Forelimb muscle (tissue), 1 donor: ENCODE measurements at regions not wholly inside any gene's neighbourhood (a gene's known extent, or its start where the extent isn't known, plus 50 kb on each side); places are given as distances from the start of the nearest gene placed in this dataset.
"Not testable (repeated sequence)": the region's sequence is repeated elsewhere in the genome, so short reads cannot be mapped to it uniquely, and the experiment has no call there.

Experiments
- DNase-seq: peaks from one replicate; pipeline ENCODE4 v3.0.0-alpha.2; 2013; ENCODE audit warnings: low read depth

DNA sequence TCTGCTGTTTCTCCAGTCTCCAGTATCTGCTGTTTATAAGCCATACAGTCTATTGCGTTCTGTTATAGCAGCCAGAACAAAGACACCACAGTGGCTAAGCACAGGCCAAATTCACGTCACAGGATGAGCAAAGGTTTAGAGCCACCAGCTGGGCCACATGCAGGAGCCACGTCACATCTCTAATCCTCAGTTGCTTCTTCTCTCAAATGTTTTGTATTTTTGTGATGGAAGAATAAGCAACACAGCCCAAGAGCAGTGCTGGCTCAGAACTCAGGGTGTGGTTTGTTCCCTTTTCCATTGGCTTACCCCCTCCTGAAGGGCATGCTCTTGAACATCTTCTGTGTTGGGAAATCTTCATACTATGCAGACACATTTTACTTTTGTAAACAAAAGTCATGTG lies 309.4 kb upstream of the CDH5 start:
- no peak for DNase-seq

DNA sequence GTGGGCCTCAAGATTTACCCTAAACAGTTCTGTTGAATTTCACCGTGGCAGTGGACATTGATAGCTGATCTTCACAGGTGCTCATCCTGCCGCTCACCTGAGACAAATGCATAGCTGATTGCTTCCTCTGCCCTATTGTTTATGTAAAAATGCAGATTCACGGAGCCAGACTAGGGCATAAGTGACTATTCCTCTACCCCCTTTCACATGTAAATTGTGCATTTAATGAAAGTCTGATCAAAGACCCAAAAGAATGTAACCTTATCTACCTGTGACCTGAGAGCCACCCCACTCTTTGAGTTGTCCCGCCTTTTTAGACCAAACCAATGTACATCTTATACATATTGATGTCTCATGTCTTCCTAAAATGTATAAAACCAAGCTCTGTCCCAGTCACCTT lies 312.4 kb upstream of the CDH5 start:
- no peak for DNase-seq

DNA sequence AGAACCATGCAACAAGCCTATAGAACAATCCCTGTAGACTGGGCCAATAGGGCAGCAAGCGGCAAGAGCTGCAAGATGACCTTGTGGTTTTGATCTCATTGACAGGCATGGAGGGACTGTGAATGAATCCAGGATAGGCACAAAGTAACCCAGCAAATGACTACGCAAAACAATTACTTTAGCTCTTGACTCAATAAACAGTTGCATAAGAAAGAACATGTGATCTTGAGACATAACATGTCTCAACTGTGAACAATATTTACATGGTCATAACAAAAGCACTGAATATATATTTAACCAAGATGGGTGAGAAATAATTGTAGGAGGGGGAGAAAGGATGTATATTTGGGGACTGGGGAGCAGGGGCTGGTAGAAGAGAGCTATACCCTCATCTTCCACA lies 313.7 kb upstream of the CDH5 start:
- DNase-seq: no peak

DNA sequence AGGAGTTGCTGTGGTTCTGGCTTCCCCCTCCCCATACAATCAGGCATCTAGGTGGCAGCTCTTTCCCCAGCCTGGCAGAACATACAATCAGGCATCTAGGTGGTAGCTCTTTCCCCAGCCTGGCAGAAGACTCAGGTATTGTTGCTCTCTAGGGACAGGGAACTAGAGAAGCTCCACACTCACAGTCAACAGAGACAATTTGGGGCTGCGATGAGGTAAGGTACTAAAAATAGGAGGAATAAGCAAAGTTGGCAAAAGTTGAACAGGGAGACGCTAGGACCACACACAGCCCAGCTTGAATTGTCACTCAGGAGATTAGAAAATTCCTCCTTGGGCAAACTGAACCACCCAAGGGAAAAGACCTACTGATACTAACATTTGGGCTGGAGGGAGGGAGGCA lies 315.5 kb upstream of the CDH5 start:
- no peak for DNase-seq

DNA sequence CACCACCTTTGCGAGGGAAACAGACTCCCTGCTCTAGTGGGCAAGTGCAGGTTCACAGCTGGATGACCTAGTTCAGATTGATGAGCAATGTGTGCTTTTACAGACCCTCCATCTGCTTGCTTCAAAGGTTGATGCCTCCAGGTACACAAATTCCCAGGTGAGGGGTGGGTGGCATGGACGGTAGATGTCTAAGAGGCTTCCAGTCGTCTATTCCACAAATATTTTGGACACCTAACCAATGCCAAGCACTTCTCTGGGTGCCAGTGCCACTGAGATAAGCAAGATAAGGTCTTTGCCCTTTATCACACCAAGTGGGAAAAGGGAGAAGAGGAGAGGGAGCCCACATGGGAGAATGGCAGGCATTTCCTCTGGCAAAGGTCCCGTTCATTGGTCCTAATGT lies 316.6 kb upstream of the CDH5 start:
- DNase-seq: no peak

DNA sequence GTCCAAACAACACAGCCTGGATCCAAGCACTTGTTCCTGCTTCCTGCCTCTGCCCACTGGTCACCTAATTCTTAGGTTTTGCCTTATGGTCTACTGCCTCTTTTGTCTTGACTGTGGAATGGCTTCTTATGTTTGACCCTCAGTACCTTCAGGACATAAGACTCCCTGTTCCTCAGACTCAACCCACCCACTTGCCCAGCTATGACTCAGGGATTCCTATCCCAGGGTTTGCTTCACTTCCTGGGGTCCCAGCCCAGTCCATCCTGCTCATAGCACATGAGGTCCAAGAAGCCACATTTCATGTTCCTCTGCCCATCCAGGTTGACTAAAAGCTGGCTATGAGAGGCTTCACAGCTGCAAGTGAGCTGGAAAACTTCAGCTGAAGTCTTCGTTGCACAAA lies 320.9 kb upstream of the CDH5 start:
- no peak for DNase-seq

DNA sequence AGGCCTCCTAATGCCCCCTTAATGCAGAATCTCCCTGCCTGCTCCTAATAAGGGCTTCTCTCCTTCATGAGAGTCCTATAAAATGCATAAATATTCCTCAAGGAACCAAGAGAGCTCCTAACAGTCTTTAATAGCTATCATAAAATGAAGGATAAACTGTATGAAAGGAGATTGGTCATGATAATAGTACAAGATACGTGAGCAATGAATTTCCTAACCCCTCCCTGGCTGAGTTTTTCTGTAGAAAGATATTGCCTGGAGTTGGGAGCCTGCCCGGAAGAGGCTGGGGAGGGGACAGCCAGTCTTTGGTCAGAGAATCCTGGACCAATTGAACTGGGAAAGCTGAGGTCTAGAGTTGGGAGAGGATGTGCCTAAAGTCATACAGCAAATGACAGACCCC lies 321.9 kb upstream of the CDH5 start:
- DNase-seq: no peak

DNA sequence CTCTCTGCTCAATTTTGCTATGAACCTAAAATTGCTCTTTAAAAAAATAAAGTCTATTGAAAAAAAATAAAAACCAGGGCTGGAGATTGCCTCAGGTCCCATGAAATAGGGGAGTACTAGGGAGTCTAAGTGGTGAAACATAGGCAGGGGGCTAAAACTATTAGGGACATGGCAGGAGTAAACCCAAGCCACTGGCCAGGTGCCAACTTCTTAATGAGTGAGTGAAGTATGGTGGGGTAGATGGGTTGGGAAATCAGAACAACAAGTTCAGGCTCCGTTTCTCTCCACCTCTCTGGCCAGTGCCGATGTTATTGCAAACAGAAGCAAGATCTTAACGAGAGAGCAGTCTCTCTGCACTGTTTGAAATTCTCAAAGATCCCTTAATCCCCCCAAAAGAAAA lies 322.4 kb upstream of the CDH5 start:
- DNase-seq: no peak

DNA sequence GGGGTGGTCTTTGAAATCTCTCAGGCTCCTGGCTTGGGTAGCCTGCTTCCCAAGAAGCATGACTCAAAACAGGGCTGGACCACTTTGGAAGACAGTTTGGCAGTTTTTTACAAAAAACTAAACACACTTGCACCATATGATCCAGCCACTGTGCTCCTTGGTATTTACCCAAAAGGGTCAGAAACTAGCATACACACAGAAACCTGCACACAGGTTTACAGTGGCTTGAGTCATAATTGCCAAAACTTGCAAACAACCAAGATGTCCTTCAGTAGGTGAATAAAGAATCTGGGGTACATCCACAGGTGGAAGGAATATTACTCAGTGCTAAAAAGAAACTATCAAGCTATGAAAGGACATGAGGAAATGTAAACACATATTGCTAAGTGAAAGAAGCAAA lies 323.2 kb upstream of the CDH5 start:
- DNase-seq: no peak

DNA sequence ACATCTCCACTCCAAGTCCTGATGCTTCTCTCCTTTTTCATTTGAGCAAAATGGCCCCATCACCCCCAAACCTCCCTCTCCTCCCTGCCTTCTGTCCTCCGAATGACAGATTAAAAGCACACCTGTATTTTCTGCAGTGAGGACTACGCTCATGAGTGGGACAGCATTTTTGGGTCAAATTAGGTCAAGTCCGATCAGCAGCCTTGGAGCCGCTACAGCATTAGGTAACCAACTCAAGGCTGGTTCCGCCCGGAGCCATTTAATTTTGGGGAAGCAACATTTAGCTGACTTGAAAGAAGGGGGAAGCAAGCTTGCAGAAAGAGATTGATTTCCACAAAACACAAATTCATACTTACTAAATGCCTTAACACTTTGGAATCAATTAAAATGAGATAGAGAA lies 324.1 kb upstream of the CDH5 start:
- DNase-seq: no peak

DNA sequence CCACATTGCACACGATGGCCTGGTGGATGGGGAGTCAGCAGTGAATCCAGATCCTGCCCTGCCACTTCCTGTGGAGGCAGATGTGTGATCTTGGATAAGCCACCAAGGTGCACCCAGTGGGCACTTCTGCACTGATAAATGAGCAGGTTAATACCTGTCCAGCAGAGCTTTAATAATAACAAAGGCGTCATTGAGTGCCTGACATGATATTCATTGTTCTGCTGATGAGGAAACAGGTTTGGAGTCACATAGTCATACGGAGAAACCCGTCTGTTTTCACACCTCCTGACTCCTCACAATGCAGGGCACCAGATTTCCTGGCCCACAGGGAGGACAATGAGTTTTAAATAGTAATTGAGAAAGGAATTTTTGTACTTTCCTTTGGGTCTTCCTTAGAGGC lies 324.6 kb upstream of the CDH5 start:
- no peak for DNase-seq

DNA sequence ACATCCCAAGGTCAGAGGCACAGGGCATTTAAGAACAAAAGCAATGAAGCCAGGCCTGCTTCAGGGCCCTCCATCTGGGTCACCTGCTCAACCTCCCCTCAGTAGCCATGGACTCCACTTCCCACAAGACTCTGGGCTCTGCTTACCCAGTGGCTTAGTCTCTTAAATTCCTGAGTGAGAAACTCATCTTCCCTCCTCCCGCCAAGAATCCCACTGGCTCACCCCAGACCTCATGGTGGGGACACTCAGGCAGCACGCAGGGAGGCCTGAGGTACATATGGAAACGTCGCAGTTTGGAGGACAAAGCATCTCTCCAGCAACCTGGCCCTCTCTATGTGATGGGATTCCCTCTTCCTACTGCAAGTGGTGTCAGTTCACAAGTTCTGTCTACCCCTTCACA lies 326.7 kb upstream of the CDH5 start:
- DNase-seq: no peak

DNA sequence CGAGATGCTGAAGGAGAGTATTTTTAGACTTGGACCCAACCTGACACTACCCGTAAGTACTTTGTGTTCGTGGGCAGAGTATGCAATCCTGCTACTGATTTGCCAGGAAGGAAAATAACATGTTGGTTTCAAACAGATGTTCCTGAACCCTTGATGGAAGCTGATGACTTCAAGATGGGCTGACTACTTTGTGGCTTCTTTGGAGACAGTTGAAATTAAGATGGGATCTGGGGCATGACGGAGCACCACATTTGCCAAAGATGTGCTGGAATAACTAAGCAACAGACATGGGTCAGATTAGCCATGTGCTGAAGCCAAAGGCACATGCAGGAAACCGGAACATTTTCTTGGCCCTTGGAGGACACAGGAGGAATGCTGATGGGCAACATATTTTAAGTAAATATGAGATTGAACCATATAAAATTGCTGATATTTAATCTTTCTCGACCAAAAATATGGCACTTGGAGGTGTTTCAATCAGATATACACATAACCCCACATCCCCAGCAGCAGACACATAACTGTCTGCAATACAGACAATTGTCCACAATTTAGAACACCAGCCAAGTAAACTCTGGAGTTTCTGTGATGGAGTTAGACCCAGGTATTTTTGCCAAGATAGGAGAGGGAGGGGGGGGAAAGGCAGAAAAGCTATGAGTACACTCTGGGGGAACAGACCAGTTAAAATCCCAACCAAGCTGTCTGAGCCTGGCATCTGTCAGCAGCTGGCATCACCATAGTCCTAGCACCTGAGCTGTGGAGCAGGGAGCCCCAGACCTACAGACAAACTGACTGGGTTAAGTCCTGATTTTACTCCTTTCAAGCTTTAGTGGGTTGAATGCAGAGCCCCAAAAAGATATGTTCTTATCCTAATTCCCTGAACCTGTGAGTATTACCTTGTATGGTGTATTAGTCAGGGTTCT lies 329.4 kb upstream of the CDH5 start:
- DNase-seq: no peak

DNA sequence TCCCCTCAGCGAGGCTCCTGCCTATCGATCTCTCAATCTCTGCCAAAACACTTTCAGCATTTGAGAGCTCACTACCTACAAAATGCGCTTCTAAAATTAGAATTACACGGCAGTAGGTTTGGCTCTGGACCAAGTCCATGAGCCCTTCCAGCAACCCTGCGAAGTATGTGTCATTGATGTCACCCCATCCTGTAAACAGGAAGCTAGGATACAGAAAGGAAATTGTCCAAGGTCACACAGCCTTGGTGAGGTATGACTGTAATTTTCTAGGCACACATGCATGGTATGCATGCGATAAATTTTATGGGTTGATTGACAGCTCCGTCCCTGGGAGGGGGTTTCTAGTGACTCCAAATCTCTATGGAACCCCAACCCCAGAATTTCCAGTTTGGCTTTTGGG lies 330.3 kb upstream of the CDH5 start:
- DNase-seq: no peak

DNA sequence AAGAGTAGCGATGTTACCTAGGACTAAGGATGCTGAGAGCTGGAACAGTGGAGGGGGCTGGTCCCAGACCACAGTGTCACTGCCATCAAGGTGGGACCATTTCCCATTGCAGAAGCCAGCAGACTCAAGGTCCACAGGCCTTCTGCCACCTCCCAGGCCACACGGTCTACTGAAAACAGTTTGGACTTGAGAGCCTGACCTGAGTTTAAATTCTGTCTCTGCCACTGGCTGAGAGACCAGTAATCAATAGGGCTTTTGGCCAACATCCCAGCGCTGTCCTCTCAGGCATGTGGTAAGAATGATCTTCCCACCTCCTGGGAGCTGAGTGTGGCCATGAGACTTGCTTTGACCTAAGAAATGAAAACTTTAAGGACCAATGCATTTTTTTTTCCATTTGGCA lies 331.4 kb upstream of the CDH5 start:
- DNase-seq: no peak

DNA sequence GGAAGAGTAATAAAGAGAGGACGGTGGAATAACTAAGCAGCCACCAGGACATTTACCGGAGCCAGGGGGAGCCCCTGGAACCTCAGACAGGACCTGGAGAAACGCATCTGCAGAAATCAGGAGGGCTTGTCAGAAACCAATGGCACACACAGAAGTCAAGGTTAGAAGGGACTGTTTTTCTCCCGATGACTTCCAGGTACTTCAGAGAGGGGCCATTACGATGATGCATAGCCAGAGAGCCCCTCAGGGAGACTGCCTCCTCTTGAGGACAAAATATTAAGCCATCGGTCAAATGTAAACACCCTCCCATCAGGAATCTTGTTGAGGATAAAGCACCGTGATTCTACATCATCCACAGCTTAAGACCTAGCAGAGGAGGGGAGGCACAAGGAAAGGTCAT lies 333.6 kb upstream of the CDH5 start:
- DNase-seq: no peak

DNA sequence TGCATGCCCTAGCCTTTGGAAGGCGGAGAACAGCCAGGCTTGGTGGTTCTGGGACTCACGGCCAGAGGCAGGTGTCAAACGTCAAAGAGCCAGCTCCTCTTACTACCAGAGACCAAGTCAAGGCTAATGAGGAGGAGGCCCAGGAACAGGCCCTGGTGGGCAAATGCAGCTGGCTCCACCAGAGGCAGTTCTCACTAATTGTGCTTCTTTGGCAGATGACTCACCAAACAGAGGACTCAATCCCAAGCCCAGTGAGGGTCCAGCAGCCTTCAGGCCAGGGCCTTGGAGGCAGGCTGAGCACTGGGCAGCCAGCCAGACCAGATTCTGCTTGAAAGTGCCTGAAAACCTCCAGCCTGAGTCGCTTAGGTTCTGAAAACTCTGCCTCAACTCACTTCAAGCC lies 336.5 kb upstream of the CDH5 start:
- DNase-seq: no peak

DNA sequence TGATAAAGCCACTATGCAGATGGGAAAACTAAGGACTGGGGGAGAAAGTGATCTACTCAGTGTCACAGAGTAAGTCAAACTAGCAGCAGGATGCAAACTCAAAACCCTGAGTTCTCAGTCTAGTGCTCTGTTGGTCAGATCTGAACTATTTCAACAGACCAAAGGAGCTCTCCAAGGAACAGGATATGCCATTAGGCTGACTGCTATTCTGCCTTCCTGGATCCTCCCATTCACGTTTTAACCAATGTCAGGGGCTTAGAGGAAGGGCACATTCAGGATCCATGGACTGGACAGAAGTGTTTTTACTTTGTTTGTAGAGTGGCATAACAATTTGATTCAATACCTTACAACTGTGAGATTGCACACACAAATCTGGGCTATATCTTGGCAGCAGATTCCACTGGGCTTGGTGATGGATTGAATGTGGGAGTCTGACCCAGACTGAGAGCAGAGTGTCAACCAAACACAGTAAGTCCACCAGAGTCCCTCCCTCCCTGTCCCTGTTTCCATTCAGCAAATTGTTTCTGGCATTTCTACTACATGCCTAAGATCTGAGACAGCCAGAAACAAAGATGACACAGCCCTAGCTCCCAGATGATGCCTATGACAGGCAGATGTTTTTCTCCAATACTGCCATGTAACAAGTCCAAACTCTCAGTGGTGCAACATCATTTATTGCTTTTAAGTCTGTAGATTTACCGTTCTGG lies 337.8 kb upstream of the CDH5 start:
- DNase-seq: no peak

DNA sequence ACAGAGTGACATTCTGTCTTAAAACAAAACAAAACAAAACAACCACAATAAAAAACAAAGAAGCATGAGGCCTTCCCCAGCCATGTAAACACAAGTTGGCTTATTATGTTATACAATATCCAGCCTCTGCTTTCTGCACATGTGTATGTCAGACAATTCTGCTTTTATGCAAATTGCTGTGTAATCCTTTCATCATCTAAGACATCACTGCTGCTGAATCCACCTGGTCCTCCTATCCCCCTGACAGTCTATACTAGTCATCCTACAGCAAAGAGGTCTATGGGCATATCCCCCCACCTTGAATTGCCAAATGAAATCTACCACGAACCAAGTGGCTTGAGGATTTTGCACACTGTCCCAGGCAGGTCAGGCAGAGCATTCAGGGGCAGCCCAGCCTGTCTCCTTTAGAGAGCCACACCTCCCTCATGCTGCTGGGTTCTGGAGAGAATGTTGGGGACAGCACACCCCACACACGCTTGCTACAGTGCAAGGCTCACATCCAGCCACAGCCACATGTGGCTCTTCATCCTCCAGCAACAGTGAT lies 339.6 kb upstream of the CDH5 start:
- no peak for DNase-seq

DNA sequence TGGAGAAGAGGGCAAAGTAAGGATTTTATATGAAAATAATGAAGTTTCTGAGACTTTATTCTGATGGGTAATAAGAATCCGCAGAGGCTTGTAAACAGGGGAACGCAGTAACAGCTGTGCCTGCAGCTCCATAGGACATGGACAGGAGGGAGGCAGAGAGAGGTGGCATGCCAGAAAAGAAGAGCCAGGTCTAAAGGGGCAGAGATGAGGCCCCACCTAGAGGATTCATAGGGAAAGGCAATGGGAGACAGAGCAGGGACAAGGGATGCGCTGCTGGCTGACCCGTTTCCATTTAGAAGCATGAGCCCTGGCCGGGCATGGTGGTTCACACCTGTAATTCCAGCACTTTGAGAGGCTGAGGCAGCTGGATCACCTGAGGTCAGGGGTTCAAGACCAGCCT lies 340.3 kb upstream of the CDH5 start:
- DNase-seq: no peak

DNA sequence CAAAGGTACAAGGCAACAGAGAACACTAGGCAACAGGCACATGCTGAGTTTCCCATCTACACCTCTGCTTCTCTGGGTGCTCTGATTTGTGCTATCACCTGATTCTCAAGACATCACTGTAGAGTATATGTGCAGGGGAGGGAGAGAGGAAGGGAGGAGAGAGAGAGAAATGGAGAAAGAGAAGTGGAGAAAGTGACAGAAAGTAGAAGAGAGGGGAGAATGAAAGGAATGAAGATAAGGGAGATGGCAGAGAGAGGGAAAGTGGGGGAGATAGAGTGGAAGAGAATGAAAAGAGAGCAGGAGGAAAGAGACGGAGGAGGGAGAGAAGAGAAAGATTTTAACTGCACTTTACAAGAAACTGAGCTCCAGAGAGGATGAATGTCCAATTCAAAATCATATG lies 340.7 kb upstream of the CDH5 start:
- DNase-seq: no peak

DNA sequence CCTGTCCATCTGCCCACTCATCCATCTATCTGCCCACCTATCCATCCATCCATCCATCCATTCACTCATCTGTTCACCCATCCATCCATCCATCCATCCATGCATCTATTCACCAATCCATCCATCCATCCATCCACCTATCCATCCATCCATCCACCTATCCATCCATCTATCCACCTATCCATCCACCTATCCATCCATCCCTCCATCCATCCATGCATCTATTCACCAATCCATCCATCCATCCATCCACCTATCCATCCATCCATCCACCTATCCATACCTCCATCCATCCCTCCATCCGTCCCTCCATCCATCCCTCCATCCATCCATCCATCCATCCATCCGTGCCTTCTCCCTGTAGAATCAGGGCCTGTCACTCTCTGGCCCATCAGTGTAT lies 341.9 kb upstream of the CDH5 start:
- DNase-seq: not testable (repeated sequence)

DNA sequence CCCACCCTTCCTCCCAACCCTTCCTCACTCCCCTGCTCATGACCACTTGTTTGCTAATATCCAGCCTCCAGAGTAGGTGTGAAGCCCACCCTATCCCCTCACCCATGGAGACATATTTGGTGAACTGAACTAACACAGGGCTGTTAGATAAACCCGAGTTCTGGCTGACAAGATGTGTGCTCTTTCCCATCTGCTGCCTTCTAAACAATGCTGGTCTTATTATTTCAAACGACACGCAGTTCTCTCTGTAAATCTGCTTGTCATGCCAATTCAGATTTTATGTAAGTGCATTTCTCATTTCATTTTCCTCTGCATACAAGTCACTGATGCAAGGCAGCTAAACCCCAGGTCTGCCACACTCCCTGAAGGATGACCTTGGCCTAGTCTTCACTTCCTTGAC lies 343.0 kb upstream of the CDH5 start:
- DNase-seq: no peak
